Prostate gland (tissue), 2 donors: ENCODE measurements at regions not wholly inside any gene's neighbourhood (a gene's known extent, or its start where the extent isn't known, plus 50 kb on each side); places are given as distances from the start of the nearest gene placed in this dataset.

ENCODE experiments used
- POLR2A ChIP-seq: fragments of 450-650 bp; IDR thresholded peaks from one replicate; pipeline ENCODE4 v1.6.1; 2016; ENCODE audit warnings: antibody characterized with exemption, mild to moderate bottlenecking
- POLR2AphosphoS5 ChIP-seq: sonication (generic); formaldehyde crosslinking; IDR thresholded peaks from one replicate; pipeline ENCODE4 v1.6.1; 2017; ENCODE audit warnings: antibody characterized with exemption
- TF ChIP-seq, protein P1 (sequence below), 4 experiments: fragments of 200-600 bp in 2 of 4; fragments of 450-650 bp in 2 of 4; sonication (generic) in 2 of 4; IDR thresholded peaks; 1 replicate in 3 of 4; 2 replicates in 1 of 4; pipeline ENCODE4 v1.5.1; 2016 to 2019; ENCODE audit warnings: antibody characterized with exemption in 4 of 4, mild to moderate bottlenecking in 2 of 4, moderate library complexity in 2 of 4

DNA sequence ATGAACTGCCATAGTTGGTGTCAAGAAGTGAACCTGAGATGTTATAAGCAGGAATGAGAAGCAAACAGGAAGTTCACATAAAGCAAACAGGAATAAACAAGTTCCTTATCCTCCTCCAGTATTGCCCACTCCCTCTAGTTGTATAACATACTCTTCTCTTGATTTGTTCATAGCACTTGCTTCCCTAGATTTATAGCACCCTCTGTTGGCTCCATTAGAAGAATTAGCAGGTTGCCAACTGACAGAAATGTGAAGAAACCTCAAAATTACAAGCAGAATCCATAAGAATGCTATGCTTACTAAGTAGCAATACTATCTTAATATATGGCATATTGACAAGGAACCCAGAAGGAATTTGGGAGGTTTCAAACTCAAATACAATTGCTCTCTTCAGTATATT, 195.4 kb downstream of the TBX18 start:
- TF ChIP-seq, protein P1, sequence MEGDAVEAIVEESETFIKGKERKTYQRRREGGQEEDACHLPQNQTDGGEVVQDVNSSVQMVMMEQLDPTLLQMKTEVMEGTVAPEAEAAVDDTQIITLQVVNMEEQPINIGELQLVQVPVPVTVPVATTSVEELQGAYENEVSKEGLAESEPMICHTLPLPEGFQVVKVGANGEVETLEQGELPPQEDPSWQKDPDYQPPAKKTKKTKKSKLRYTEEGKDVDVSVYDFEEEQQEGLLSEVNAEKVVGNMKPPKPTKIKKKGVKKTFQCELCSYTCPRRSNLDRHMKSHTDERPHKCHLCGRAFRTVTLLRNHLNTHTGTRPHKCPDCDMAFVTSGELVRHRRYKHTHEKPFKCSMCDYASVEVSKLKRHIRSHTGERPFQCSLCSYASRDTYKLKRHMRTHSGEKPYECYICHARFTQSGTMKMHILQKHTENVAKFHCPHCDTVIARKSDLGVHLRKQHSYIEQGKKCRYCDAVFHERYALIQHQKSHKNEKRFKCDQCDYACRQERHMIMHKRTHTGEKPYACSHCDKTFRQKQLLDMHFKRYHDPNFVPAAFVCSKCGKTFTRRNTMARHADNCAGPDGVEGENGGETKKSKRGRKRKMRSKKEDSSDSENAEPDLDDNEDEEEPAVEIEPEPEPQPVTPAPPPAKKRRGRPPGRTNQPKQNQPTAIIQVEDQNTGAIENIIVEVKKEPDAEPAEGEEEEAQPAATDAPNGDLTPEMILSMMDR (IDR thresholded peaks at IDR 0.05) = no peak
- TF ChIP-seq POLR2A (no peak), POLR2AphosphoS5 (no peak)
